Progenitor cell of endocrine pancreas (in vitro differentiated cells): ENCODE measurements at regions not wholly inside any gene's neighbourhood (a gene's known extent, or its start where the extent isn't known, plus 50 kb on each side); places are given as distances from the start of the nearest gene placed in this dataset.
A peak's percentile ranks its signal among the peaks of the same experiment; 100 is the strongest.

Experiments
- DNase-seq: peaks from one replicate; pipeline ENCODE4 v3.0.0; 2021; ENCODE audit warnings: low spot score; ENCODE audit not compliant: unreplicated experiment
- H3K27ac Mint-ChIP-seq: 2 replicates; pipeline ENCODE4 v1.8.0; 2021; ENCODE audit warnings: mild to moderate bottlenecking, moderate library complexity, mixed read lengths
- H3K27me3 Mint-ChIP-seq: 2 replicates; pipeline ENCODE4 v1.8.0; 2021; ENCODE audit warnings: mixed read lengths
- H3K36me3 Mint-ChIP-seq: 2 replicates; pipeline ENCODE4 v1.8.0; 2022; ENCODE audit warnings: mixed read lengths; ENCODE audit not compliant: insufficient read depth
- H3K4me1 Mint-ChIP-seq: 2 replicates; pipeline ENCODE4 v1.8.0; 2021; ENCODE audit warnings: low read depth, mixed read lengths
- H3K4me3 Mint-ChIP-seq: 2 replicates; pipeline ENCODE4 v1.8.0; 2021; ENCODE audit warnings: low read depth, mild to moderate bottlenecking, moderate library complexity, mixed read lengths
- H3K9me3 Mint-ChIP-seq: 2 replicates; pipeline ENCODE4 v1.8.0; 2021; ENCODE audit warnings: low read depth, mixed read lengths
- TF ChIP-seq, protein P1 (sequence below): fragments of 200-600 bp; sonication (generic); IDR thresholded peaks from one replicate; pipeline ENCODE4 v1.5.0; 2021; ENCODE audit warnings: antibody characterized with exemption, mild to moderate bottlenecking; ENCODE audit not compliant: unreplicated experiment

DNA sequence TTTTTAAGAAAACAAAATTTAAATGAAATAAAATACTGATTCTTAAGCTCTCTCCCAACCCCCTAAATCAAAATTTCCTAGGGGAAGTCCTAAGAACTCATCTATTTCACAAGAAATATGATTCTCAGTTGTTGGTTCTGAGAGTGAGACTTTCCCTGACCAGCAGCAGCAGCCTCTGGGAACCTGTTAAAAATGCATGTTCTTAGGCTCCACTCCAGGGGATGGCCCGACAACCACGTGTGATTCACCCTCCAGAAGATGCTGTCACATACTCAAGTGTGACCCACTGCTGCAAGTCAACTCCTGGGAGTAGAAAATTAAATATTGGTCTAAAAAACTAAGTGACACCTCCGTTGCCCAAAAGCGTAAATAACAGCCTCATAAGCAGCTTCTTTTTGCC lies 343.2 kb upstream of the NR2F2 start:
- Mint-ChIP-seq H3K4me1 (peaks cover 20% of the 10 kb centered on the region), H3K27me3 (no peaks in the 10 kb centered on the region), H3K36me3 (no peaks in the 10 kb centered on the region), H3K27ac (no peak overlapping the region), H3K9me3 (no peaks in the 10 kb centered on the region), H3K4me3 (no peak overlapping the region)
- no peak for DNase-seq
- TF ChIP-seq, protein P1, sequence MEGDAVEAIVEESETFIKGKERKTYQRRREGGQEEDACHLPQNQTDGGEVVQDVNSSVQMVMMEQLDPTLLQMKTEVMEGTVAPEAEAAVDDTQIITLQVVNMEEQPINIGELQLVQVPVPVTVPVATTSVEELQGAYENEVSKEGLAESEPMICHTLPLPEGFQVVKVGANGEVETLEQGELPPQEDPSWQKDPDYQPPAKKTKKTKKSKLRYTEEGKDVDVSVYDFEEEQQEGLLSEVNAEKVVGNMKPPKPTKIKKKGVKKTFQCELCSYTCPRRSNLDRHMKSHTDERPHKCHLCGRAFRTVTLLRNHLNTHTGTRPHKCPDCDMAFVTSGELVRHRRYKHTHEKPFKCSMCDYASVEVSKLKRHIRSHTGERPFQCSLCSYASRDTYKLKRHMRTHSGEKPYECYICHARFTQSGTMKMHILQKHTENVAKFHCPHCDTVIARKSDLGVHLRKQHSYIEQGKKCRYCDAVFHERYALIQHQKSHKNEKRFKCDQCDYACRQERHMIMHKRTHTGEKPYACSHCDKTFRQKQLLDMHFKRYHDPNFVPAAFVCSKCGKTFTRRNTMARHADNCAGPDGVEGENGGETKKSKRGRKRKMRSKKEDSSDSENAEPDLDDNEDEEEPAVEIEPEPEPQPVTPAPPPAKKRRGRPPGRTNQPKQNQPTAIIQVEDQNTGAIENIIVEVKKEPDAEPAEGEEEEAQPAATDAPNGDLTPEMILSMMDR = no peak

DNA sequence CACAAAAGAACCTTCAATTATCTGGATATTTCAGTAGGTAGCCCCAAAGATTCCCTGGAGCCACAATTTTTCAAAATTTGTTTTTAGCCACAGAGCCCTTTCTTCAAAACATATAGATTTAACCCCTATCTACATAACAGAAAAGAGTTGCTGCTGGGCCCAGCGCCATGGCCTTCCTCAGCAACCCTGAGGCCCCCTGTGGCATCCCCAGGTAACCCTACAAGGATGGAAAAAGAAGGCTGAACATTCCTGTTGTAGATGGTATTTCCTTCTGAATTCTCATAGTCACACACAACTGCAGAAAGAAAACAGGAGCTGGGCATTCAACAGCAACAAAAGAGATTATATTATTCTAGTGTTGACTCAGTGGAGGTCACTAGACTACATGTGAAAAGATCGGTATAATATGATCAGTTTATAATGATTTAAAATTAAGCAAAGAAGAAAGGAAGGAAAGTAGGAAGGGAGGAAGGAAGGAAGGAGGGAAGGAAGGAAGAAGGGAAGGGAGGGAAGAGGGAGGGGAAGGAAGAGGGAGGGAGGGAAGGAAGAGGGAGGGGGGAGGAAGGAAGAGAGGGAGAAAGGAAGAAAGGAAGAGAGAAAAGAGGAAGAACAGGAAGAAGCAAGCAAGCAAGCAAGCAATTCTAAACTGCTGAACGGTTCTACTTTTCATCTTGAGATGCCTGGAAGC lies 342.5 kb upstream of the NR2F2 start:
- H3K9me3 Mint-ChIP-seq = no peaks in the 10 kb centered on the region
- no peak for DNase-seq
- peaks cover 20% of the 10 kb centered on the region for H3K4me1 Mint-ChIP-seq
- H3K36me3 Mint-ChIP-seq = no peaks in the 10 kb centered on the region
- H3K27me3 Mint-ChIP-seq = no peaks in the 10 kb centered on the region
- TF ChIP-seq, protein P1 = no peak
- H3K4me3 Mint-ChIP-seq = no peak overlapping the region
- H3K27ac Mint-ChIP-seq = peak overlapping the region; percentile 59

DNA sequence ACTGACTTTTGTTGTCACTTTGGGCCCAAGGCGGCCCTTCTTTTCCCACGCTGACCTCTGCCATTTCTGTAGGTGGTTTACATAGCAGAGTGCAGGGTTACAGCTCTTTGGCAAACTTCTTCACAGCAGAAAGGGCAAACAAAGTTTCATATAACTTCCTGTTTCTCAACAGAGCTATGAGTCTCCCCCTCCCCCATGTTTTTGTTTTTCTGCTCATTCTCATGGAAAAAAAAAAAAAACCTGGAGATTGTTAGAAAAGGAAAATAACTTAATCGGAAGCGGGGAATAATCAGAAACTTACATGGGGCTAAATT lies 342.0 kb upstream of the NR2F2 start:
- peaks cover 20% of the 10 kb centered on the region for H3K4me1 Mint-ChIP-seq
- DNase-seq = no peak

DNA sequence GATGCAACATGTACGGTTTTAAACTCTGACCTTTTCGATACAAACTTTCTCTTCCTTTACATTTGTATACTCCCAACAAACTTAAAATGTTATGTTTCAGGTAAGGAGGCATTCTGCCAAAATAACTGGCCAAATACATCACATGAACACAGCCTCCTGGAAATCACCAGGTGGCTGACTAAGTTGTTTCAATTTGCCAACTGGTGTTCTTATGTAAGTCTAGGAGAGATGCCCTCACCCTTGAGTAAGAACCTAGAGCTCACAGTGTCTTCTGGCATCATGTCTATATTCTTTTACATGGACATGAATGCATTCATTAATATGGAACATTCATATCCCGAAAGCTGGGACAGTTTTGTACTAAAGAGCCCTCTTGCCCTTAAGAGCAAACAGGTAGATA lies 341.1 kb upstream of the NR2F2 start:
- no peak overlapping the region for H3K4me3 Mint-ChIP-seq
- TF ChIP-seq, protein P1 = no peak
- peaks cover 17% of the 10 kb centered on the region for H3K4me1 Mint-ChIP-seq
- no peaks in the 10 kb centered on the region for H3K27me3 Mint-ChIP-seq
- no peaks in the 10 kb centered on the region for H3K36me3 Mint-ChIP-seq
- no peak for DNase-seq
- no peak overlapping the region for H3K27ac Mint-ChIP-seq
- no peaks in the 10 kb centered on the region for H3K9me3 Mint-ChIP-seq

More for the DNA sequence above, 342.0 kb upstream of the NR2F2 start:
- Mint-ChIP-seq H3K27me3 (no peaks in the 10 kb centered on the region), H3K36me3 (no peaks in the 10 kb centered on the region), H3K9me3 (no peaks in the 10 kb centered on the region), H3K4me3 (no peak overlapping the region), H3K27ac (no peak overlapping the region)
- TF ChIP-seq, protein P1 = no peak

DNA sequence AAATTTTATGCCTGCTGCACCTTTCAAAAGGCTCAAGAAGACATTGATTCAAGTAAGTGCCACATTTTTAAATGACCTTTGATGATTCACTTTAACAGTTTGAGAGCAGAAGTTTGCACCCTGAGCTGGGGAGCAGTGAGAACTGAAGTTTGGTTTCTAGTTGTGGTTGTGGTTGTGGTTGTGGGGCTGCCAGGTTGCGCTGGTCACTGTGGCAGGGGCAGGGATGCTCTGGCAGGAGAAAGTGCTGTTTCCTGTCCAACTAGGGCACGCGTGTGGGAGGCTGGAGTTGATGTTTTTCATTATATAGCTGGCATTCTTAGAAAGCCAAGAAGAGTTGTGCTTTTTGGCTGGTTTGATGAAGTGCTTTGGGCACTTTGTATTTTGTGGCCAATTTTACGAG lies 339.7 kb upstream of the NR2F2 start:
- TF ChIP-seq, protein P1 = no peak
- no peaks in the 10 kb centered on the region for H3K27me3 Mint-ChIP-seq
- H3K27ac Mint-ChIP-seq = peak overlapping the region; percentile 33
- no peaks in the 10 kb centered on the region for H3K36me3 Mint-ChIP-seq
- H3K4me3 Mint-ChIP-seq = no peak overlapping the region
- no peaks in the 10 kb centered on the region for H3K9me3 Mint-ChIP-seq
- no peak for DNase-seq
- peaks cover 17% of the 10 kb centered on the region for H3K4me1 Mint-ChIP-seq
